ENCODE measurements at regions not wholly inside any gene's neighbourhood (a gene's known extent, or its start where the extent isn't known, plus 50 kb on each side); places are given as distances from the start of the nearest gene placed in this dataset.

DNA sequence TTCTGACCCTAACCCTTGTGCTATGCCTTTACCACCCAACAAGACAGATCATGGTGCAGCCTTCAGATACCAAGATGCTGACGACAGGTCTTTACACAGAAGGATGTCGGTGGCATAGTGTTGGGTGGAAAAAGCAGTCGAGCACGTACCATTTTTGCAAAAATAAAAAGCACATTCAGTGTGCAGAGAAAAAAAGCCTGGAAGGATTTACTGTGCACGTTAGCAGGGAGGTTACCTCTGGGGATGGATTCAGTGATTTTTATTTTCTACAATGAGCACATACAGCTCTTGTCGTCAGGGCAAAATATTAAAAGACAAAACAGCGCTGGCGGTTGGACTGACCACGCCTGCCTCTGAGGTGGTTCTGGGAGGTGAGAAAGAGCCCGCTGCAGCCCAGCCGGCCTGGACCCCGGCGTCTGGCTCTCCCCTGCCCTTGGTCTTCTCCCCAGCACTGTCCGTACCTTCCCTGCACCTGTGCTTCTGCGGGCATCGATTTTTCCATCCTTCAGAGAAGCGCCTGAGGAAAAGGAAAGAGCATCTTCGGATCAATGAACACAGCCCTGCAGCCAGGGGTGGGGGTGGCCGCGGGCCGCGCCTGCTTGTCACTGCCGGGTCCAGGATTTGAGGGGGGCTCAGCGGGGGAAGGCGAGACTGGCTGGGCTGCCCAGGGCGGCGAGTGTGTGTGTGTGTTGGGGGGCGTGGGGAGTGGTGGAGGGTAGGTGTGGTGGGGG, 200.0 kb upstream of the IER5L start:
- DNase-seq: no peak

DNA sequence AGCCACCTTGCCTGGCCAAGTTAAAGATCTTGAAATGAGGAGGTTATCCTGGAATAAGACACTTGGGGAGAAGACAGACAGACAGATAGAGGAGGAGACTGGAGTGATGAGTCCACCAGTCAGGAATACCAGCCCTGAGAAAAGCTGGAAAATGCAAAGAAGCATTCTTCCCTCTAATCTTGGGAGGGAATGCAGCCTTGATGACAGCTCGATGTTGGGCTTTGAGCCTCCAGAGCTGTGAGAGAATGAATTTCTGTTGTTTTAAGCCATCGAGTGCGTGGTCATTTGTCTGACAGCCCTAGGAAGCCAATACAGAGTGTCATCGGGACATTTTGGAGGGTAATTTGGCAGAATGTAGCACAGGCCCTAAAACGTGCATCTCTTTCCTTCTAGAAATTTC, 199.1 kb upstream of the IER5L start:
- no peak for DNase-seq

DNA sequence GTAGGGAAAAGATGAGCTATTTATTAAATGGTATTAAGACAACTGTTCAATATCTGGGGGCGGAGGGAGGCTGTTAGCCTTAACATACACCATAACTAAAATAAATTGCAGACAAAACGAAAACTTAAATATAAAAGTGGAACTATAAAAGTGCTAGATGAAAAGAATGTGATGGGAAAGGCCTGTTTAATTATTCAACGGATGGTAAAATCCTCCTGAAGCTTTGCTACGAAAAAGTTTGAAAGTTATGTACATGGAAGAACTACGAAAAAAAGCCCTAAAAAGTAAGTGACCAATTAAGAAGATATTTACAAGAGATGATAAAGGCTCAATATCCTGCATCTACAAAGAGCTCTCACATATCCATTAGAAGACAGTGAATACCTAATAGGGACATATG, 197.8 kb upstream of the IER5L start:
- no peak for DNase-seq

- DNase-seq: no peak
These were observed 196.6 kb upstream of the IER5L start for GRCh38 chr9:129374651-129375050.

DNA sequence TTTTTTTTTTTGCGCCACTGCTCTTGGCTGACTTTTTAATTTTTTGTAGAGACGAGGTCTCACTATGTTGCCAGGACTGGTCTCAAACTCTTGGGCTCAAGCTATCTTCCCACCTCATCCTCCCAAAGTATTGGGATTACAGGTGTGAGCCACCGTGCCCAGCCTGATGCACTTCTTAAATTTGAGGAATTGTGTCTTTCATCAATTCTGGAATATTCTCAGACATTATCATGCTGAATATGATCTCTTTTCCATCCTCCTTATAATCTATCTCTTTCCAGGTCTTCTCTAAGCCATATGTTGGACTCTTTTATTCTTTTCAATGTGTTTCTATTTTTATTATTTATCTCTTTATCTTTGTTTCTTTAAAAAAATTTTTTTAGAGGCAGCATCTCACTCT, 196.2 kb upstream of the IER5L start:
- DNase-seq: no peak

GRCh38 chr9:129373361-129373760, 195.3 kb upstream of the IER5L start:
- DNase-seq: no peak

DNA sequence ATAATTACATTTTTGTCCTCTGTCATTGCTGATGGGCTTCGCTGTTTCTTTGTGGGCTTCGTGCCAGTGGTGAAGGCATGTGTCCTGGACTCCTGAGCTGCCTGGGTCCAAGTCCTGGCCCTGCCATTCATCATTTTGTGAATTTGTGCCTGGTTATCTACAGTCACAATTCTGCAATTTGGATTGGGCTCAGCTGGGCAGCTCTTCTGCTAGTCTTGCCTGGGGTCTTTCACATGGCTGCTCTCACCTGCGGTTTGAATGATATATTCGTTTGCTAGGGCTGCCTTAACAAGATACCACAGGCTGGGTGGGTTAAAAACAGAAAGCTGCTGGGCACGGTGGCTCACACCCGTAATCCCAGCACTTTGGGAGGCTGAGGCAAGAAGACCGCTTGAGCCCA, 192.7 kb upstream of the IER5L start:
- no peak for DNase-seq

DNA sequence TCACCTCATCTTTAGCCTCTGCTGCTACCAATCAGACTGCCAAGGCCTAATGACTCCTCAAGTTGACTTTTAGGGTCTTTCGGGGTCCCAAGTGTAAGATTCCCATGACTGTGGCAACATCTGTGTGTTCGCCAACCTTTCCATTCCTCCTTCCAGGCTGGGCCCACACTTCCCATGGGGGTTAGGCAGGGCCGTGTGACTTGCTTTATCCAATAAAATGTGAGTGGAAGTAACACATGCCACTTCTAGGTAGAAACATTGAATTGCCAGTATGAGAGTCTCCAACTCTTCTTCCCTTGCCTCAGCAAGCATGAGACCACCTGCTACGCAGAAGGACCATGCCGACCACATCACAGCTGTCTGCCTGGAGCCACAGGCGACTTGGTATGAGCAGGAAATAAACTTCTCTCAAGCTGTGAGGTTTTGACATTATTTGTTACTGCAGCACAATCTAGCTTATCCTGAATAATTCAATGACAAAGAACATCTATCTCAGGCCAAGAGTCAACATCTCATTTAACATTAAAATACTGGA, 190.4 kb upstream of the IER5L start:
- no peak for DNase-seq

DNA sequence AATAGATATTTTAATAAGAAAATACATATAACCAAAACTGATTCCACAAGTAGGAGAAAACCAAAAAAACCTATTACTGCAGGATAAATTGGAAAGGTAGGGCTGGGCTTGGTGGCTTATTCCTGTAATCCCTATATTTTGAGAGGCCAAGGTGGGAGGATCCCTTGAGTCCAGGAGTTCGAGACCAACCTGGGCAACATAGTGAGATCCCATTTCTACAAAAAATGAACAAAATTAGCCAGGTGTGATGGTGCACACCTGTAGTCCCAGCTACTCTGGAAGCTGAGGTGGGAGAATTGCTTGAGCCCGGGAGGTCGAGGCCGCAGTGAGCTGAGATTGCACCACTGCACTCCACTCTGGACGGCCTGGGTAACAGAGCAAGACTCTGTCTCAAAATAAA, 189.2 kb upstream of the IER5L start:
- no peak for DNase-seq

- DNase-seq: no peak
These were observed 187.1 kb upstream of the IER5L start for GRCh38 chr9:129365196-129365595.

DNA sequence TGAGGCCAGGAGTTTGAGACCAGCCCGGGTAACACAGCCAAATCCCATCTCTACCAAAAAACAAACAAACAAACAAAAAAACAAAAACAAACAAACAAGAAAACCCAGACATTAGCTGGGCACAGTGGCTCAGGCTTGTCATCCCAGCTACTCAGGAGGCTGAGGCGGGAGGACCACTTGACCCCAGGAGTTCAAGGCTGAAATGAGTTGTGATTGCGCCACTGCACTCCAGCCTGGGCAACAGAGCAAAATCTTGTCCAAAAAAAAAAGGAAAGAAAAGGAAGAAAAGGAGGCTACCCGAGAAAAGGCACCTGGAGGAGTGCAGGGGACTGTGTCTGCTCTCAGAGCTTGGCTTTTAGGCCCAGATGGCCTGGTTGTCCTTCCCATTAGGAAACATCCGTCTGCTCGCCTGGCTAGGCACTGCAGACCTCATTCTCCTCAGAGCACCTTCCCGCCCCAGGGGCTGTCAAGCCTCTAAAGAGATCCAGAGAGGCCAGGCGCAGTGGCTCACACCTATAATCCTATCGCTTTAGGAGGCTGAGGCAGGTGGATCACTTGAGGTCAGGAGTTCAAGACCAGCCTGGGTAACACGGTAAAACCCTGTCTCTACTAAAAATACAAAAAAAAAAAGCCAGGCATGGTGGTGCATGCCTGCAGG, 185.3 kb upstream of the IER5L start:
- DNase-seq: no peak

GRCh38 chr9:129362287-129363000, 184.4 kb upstream of the IER5L start:
- DNase-seq: no peak

DNA sequence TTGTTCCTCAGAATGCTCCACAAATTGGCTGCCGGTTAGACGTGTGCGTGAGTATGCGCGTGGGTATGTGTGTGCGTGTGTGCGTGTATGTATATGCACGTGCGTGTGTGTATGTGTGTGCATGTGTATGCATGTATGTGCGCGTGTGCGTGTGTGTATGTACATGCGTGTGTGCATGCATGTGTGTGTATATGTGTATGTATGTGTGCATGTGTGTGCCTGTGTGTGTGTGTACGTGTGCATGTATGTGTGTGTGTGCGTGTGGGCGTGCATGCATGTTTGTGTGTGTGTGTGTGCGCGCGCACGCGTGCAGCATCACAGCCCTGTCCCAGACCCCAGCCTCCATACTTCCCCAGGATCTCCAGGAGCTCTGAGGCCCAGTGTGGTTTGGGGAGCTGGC, 183.1 kb upstream of the IER5L start:
- DNase-seq: no peak

- DNase-seq: no peak
These were observed 182.0 kb upstream of the IER5L start for GRCh38 chr9:129359916-129360536.

- no peak for DNase-seq
These were observed 181.2 kb upstream of the IER5L start for GRCh38 chr9:129359162-129359811.

GRCh38 chr9:129358621-129359154, 180.6 kb upstream of the IER5L start:
- DNase-seq: no peak

- no peak for DNase-seq
These were observed 179.7 kb upstream of the IER5L start for GRCh38 chr9:129357773-129358245.

GRCh38 chr9:129356871-129357772, 179.1 kb upstream of the IER5L start:
- DNase-seq: no peak

DNA sequence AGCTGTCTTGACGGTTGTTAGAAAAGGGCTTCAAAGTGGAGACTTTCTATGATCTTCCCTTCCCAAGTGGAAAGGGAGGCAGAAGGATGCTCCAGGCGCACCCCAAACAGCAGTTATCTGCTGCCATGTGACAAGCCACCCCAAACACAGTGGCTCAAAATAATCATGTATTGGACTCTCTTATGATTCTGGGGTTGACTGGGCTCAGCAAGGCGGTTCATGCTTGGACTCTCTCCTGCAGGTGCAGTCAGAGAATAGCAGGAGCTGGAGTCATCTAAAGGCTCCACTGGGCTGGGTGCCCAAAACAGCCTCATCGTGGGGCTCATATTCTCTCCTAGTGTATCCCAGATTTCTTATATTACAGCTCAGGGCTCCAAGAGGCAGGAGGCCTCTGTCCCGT, 177.6 kb upstream of the IER5L start:
- DNase-seq: no peak

DNA sequence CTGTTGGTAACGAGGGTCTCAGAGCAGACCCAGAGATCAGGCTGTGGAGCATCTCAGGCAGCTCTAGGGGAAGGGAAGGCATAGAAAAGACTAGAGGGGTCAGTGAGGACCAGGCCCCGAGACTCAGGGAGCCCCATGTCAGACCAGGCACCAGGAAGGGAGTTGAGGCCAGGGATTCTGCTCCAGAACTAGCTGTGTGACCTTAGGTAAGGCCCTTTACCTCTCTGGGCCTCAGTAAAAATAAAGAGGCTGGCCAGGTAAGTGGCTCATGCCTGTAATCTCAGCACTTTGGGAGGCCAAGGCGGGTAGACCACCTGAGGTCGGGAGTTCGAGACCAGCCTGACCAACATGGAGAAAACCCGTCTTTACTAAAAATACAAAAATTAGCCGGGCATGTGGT, 176.4 kb upstream of the IER5L start:
- DNase-seq: no peak

- DNase-seq: no peak
These were observed 175.8 kb upstream of the IER5L start for GRCh38 chr9:129353697-129354336.

Data from activated CD8-positive, alpha-beta memory T cell treated with anti-CD3 and anti-CD28 coated beads, Interleukin-2, amount 50 U/mL, for 4 hours (primary cell).